Retina (tissue), 1 donor: ENCODE measurements at regions not wholly inside any gene's neighbourhood (a gene's known extent, or its start where the extent isn't known, plus 50 kb on each side); places are given as distances from the start of the nearest gene placed in this dataset.

Source experiments
- DNase-seq: peaks from one replicate; pipeline ENCODE4 v3.0.0-alpha.2; 2016

- DNase-seq = no peak
Measured at GRCh38 chr5:57831090-57831489, 348.5 kb upstream of the ACTBL2 start.

DNA sequence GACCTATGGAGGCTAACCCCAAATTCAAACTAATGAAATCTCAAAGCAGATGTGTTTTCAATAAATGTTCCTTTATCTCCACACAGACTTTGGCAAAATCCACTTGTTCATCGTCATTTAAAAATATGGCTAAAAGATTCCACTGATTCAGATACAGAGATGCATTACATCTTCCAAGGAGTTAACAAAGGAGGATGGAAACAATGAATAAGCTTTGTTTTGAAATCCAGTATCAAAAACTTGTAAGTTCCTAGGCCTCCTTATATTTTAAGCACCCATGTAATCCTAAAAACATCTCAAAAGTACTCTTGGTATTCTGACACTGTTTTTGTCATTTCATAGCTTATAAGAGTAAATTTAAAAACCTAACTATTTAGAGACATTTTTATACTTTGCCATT, 345.6 kb upstream of the ACTBL2 start:
- DNase-seq = no peak

- DNase-seq = no peak
Measured at GRCh38 chr5:57825031-57825686, 342.5 kb upstream of the ACTBL2 start.

GRCh38 chr5:57824623-57825022, 342.0 kb upstream of the ACTBL2 start:
- no peak for DNase-seq

- no peak for DNase-seq
Measured at GRCh38 chr5:57824047-57824446, 341.4 kb upstream of the ACTBL2 start.

GRCh38 chr5:57822651-57823050, 340.0 kb upstream of the ACTBL2 start:
- DNase-seq = no peak

DNA sequence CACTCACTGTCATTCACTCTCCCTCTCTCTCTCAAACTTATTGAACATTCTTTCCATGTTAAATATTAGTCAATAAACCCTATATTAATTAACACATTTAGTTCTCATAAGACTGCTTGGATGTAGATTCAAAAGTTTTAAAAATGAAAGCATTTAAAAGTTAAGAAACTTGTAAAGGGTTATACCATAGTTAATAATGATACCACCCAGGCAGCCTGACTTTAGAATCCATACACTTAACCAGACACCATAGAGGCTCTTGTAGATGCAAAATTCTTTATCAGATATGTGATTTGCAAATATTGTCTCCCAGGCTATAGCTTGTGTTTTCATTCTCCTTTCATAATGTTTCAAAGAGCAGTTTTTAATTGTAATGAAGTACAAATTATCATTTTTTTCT, 335.8 kb upstream of the ACTBL2 start:
- DNase-seq = no peak

- DNase-seq = no peak
Measured at GRCh38 chr5:57817924-57818323, 335.3 kb upstream of the ACTBL2 start.

GRCh38 chr5:57817001-57817453, 334.4 kb upstream of the ACTBL2 start:
- DNase-seq = no peak

GRCh38 chr5:57816108-57816507, 333.5 kb upstream of the ACTBL2 start:
- DNase-seq = no peak

DNA sequence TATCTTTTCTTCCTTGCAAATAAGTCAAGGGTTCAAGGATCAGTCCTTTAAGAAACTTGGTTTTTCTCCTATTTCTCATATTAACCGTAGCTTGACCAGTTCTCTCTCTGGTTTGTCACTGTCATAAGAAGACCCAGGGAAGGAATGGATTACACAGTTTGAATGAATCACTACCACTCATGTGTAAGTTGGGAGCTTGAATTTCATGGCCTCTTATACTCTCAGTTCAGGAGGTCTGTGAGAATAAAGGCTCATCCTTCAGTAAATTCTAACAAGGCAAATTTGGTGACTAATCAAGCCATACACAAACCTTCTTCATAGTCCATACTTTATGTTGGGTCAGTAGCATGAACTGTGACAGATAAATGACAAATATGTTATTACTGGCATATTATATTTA, 323.1 kb upstream of the ACTBL2 start:
- no peak for DNase-seq

- no peak for DNase-seq
Measured at GRCh38 chr5:57805170-57805569, 322.6 kb upstream of the ACTBL2 start.

- DNase-seq = no peak
Measured at GRCh38 chr5:57804505-57804904, 321.9 kb upstream of the ACTBL2 start.

DNA sequence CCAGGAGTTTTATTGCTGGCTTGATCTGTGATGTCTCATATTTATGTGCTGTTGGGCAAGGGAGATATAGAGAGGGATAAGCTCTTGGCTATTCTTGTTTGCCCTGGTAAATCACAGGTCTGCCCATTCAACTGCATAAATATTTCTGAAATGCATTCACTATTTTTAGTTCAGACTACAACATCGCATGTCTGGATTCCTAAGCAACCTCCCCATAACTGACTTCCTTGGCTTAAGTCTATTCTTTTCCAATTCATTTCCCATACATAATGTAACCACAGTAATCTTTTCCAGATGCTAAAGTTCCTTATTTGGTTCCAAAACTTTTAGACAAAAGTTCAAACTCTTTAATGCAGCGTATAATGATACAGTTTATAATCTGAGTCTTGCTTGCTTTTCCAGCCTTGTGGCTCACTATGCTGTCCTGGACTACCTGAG, 321.4 kb upstream of the ACTBL2 start:
- DNase-seq = no peak

DNA sequence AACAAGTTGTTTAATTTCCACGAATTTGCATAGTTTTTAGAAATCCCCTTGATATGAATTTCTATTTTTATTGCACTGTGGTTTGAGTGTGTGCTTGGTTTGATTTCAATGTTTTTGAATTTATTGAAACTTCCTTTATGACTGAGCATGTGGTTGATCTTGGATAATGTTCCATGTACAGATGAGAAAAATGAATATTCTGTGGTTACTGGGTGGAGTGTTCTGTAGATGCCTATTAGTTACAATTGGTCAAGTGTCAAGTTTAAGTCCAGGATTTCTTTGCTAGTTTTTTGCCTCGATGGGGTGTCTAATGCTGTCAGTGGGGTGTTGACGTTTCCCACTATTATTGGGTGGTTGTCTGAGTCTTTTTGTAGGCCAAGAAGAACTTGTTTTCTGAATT, 319.5 kb upstream of the ACTBL2 start:
- DNase-seq = no peak

DNA sequence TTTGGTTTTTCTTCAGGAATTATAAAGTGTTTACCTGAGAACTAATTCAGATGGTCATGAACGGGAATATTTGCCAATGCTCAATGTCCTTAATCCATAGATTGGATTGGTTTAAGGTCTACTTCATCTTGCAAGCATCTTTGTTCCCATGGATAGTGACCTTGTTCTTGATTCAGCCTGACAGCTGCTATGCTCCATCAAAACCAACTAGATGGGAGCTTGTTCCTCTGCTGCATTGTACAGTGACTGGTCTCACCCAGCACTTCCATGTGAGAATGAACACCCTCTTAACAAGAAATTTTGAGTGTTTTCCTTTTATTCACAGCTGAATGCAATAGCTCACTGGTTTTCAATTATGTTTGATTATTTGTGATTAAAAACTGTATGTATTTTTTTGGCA, 312.6 kb upstream of the ACTBL2 start:
- no peak for DNase-seq

DNA sequence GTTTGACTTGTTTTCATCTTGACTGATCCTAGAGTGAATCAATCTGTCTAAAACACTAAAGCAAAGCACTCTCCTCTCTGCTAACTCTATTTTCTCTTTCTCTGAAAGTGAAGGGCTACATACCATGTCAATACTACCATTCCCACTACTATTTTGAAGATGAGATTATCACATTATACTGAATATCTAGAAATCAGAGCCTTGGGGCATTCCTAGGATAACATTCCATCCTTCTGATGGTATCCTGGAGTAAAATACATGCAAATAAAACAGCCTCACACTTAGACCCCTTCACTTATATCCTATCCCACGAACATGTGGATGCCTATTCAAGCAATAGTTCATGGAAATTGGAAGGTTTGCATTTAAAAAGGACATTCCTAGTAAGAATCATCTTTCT, 309.3 kb upstream of the ACTBL2 start:
- DNase-seq = no peak

GRCh38 chr5:57785946-57786345, 303.3 kb upstream of the ACTBL2 start:
- no peak for DNase-seq

- no peak for DNase-seq
Measured at GRCh38 chr5:57784121-57784520, 301.5 kb upstream of the ACTBL2 start.

GRCh38 chr5:57783693-57784092, 301.1 kb upstream of the ACTBL2 start:
- DNase-seq = no peak

DNA sequence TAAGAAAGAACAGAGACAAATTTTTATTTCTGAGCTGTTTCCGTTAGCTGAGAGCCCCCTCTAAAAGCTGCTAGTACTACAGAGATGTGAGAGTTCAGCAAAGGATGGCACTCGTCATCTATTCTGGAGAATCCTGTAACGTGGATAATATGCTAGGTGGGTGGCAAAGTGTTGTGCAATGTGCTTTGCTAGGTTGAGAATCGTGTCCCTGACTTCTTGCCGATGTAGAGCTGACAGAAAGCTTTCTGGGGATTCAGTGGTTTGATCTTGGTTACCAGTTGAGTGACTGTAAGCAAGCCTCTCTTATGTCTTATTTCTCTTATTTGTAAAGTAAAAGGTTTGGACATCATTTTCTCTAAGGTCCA, 298.3 kb upstream of the ACTBL2 start:
- no peak for DNase-seq

- no peak for DNase-seq
Measured at GRCh38 chr5:57780306-57780960, 297.8 kb upstream of the ACTBL2 start.

GRCh38 chr5:57779383-57780223, 297.0 kb upstream of the ACTBL2 start:
- peak; percentile 67 for DNase-seq

- DNase-seq = no peak
Measured at GRCh38 chr5:57778501-57779091, 296.0 kb upstream of the ACTBL2 start.
